GM12892 (cell line): ENCODE measurements at regions not wholly inside any gene's neighbourhood (a gene's known extent, or its start where the extent isn't known, plus 50 kb on each side); places are given as distances from the start of the nearest gene placed in this dataset.

Experiments used
- POLR2A ChIP-seq: IDR thresholded peaks from 2 replicates; pipeline ENCODE4 v1.6.1; 2011; ENCODE audit warnings: low read depth, low read length, control low read depth
- POLR2AphosphoS5 ChIP-seq: IDR thresholded peaks from 2 replicates; pipeline ENCODE4 v1.6.1; 2011; ENCODE audit warnings: low read depth, low read length, control low read depth
- TAF1 ChIP-seq: IDR thresholded peaks from 2 replicates; pipeline ENCODE4 v1.6.1; 2011; ENCODE audit warnings: low read depth, mild to moderate bottlenecking, control low read depth, low read length, borderline replicate concordance

- TF ChIP-seq POLR2A (no peak), POLR2AphosphoS5 (no peak), TAF1 (no peak)
These were observed 885.0 kb upstream of the EPHA5 start for GRCh38 chr4:66555301-66555700.
